HUES6 (cell line): ENCODE measurements at regions not wholly inside any gene's neighbourhood (a gene's known extent, or its start where the extent isn't known, plus 50 kb on each side); places are given as distances from the start of the nearest gene placed in this dataset.

Source experiments
- H3K27ac ChIP-seq: 2 replicates; pipeline ENCODE4 v1.7.0; 2013; ENCODE audit warnings: low read depth, mild to moderate bottlenecking, low read length, inconsistent platforms
- H3K27me3 ChIP-seq: 2 replicates; pipeline ENCODE4 v1.6.1; 2013; ENCODE audit warnings: low read length; ENCODE audit not compliant: control insufficient read depth, insufficient read depth
- H3K36me3 ChIP-seq: 2 replicates; pipeline ENCODE4 v1.6.1; 2013; ENCODE audit warnings: low read length; ENCODE audit not compliant: control insufficient read depth, insufficient read depth
- H3K4me1 ChIP-seq: 2 replicates; pipeline ENCODE4 v1.6.1; 2013; ENCODE audit warnings: low read length; ENCODE audit not compliant: control insufficient read depth, insufficient read depth
- H3K4me3 ChIP-seq: 2 replicates; pipeline ENCODE4 v1.5.1; 2013; ENCODE audit warnings: low read depth, low read length
- H3K9ac ChIP-seq: one replicate; pipeline ENCODE4 v1.6.1; 2013; ENCODE audit warnings: mild to moderate bottlenecking, low read length
- H3K9me3 ChIP-seq: 2 replicates; pipeline ENCODE4 v1.6.1; 2013; ENCODE audit warnings: low read depth, low read length; ENCODE audit not compliant: control insufficient read depth, insufficient read depth

- no peaks in the 10 kb centered on the region for H3K27me3 ChIP-seq
- no peaks in the 10 kb centered on the region for H3K36me3 ChIP-seq
- no peak overlapping the region for H3K4me3 ChIP-seq
These were observed 690.3 kb downstream of the AMY1C start for GRCh38 chr1:104440011-104440410.

GRCh38 chr1:104456724-104457123, 707.0 kb downstream of the AMY1C start:
- peaks cover 50% of the 10 kb centered on the region for H3K9me3 ChIP-seq

More at GRCh38 chr1:104440011-104440410, 690.3 kb downstream of the AMY1C start:
- no peak overlapping the region for H3K9ac ChIP-seq
- H3K9me3 ChIP-seq: no peaks in the 10 kb centered on the region; the same call in 1 of the 2 replicates
- no peak overlapping the region for H3K27ac ChIP-seq
- H3K4me1 ChIP-seq: no peaks in the 10 kb centered on the region

GRCh38 chr1:104459886-104460285, 710.2 kb downstream of the AMY1C start:
- Histone ChIP-seq H3K27me3 (no peaks in the 10 kb centered on the region), H3K9ac (no peak overlapping the region), H3K27ac (no peak overlapping the region), H3K4me1 (no peaks in the 10 kb centered on the region), H3K36me3 (no peaks in the 10 kb centered on the region), H3K9me3 (peaks cover 48% of the 10 kb centered on the region), H3K4me3 (no peak overlapping the region)

More at GRCh38 chr1:104456724-104457123, 707.0 kb downstream of the AMY1C start:
- H3K4me1 ChIP-seq: no peaks in the 10 kb centered on the region
- H3K27me3 ChIP-seq: no peaks in the 10 kb centered on the region
- H3K36me3 ChIP-seq: no peaks in the 10 kb centered on the region
- H3K27ac ChIP-seq: no peak overlapping the region
- no peak overlapping the region for H3K4me3 ChIP-seq
- no peak overlapping the region for H3K9ac ChIP-seq

- Histone ChIP-seq H3K4me1 (no peaks in the 10 kb centered on the region), H3K27ac (no peak overlapping the region), H3K4me3 (no peak overlapping the region), H3K9me3 (peaks cover 43% of the 10 kb centered on the region), H3K9ac (no peak overlapping the region), H3K36me3 (no peaks in the 10 kb centered on the region), H3K27me3 (no peaks in the 10 kb centered on the region)
These were observed 711.2 kb downstream of the AMY1C start for GRCh38 chr1:104460880-104461279.

- no peaks in the 10 kb centered on the region for H3K27me3 ChIP-seq
- no peak overlapping the region for H3K9ac ChIP-seq
- H3K9me3 ChIP-seq: peaks cover 57% of the 10 kb centered on the region
- H3K27ac ChIP-seq: no peak overlapping the region
- H3K4me1 ChIP-seq: no peaks in the 10 kb centered on the region
- no peaks in the 10 kb centered on the region for H3K36me3 ChIP-seq
- H3K4me3 ChIP-seq: no peak overlapping the region
These were observed 713.5 kb downstream of the AMY1C start for GRCh38 chr1:104463126-104463697.

- Histone ChIP-seq H3K4me3 (no peak overlapping the region), H3K4me1 (no peaks in the 10 kb centered on the region), H3K27me3 (no peaks in the 10 kb centered on the region), H3K9me3 (peaks cover 43% of the 10 kb centered on the region), H3K9ac (no peak overlapping the region), H3K27ac (no peak overlapping the region), H3K36me3 (no peaks in the 10 kb centered on the region)
These were observed 716.4 kb downstream of the AMY1C start for GRCh38 chr1:104466068-104466467.

GRCh38 chr1:104467590-104467989, 717.9 kb downstream of the AMY1C start:
- Histone ChIP-seq H3K9me3 (peaks cover 36% of the 10 kb centered on the region), H3K4me3 (no peak overlapping the region), H3K36me3 (no peaks in the 10 kb centered on the region), H3K4me1 (no peaks in the 10 kb centered on the region), H3K27ac (no peak overlapping the region), H3K27me3 (no peaks in the 10 kb centered on the region), H3K9ac (no peak overlapping the region)

GRCh38 chr1:104468282-104468681, 718.6 kb downstream of the AMY1C start:
- H3K27me3 ChIP-seq: no peaks in the 10 kb centered on the region
- no peaks in the 10 kb centered on the region for H3K4me1 ChIP-seq
- H3K4me3 ChIP-seq: no peak overlapping the region
- no peak overlapping the region for H3K9ac ChIP-seq
- H3K36me3 ChIP-seq: no peaks in the 10 kb centered on the region
- H3K9me3 ChIP-seq: peaks cover 36% of the 10 kb centered on the region
- no peak overlapping the region for H3K27ac ChIP-seq

GRCh38 chr1:104476126-104476525, 726.4 kb downstream of the AMY1C start:
- peaks cover 9% of the 10 kb centered on the region; the same call in 1 of the 2 replicates for H3K27me3 ChIP-seq
- no peak overlapping the region for H3K9ac ChIP-seq
- H3K4me1 ChIP-seq: no peaks in the 10 kb centered on the region
- peaks cover 3% of the 10 kb centered on the region; the same call in 1 of the 2 replicates for H3K9me3 ChIP-seq
- no peak overlapping the region for H3K4me3 ChIP-seq
- H3K27ac ChIP-seq: no peak overlapping the region
- no peaks in the 10 kb centered on the region for H3K36me3 ChIP-seq

GRCh38 chr1:104488296-104489015, 738.8 kb downstream of the AMY1C start:
- no peaks in the 10 kb centered on the region for H3K36me3 ChIP-seq
- H3K27me3 ChIP-seq: peaks cover 78% of the 10 kb centered on the region
- H3K4me3 ChIP-seq: no peak overlapping the region
- no peaks in the 10 kb centered on the region for H3K9me3 ChIP-seq
- no peak overlapping the region for H3K9ac ChIP-seq
- no peak overlapping the region for H3K27ac ChIP-seq
- H3K4me1 ChIP-seq: peaks cover 4% of the 10 kb centered on the region; the same call in 1 of the 2 replicates

GRCh38 chr1:104526158-104526795, 776.6 kb downstream of the AMY1C start:
- H3K4me1 ChIP-seq: no peaks in the 10 kb centered on the region
- H3K27ac ChIP-seq: no peak overlapping the region
- no peaks in the 10 kb centered on the region for H3K9me3 ChIP-seq
- H3K27me3 ChIP-seq: no peaks in the 10 kb centered on the region
- H3K4me3 ChIP-seq: no peak overlapping the region
- H3K9ac ChIP-seq: no peak overlapping the region
- H3K36me3 ChIP-seq: no peaks in the 10 kb centered on the region
